Esophagus squamous epithelium (tissue), 4 donors: ENCODE measurements at regions not wholly inside any gene's neighbourhood (a gene's known extent, or its start where the extent isn't known, plus 50 kb on each side); places are given as distances from the start of the nearest gene placed in this dataset.

Source experiments
- POLR2A ChIP-seq, 4 donors: fragments of 450-650 bp; IDR thresholded peaks; one replicate each; pipeline ENCODE4 v1.6.1; 2017; ENCODE audit warnings: antibody characterized with exemption in 4 of 4, mild to moderate bottlenecking in 4 of 4, moderate library complexity in 3 of 4
- TF ChIP-seq, protein P1 (sequence below), 6 experiments: fragments of 450-650 bp in 4 of 6; fragments of 200-600 bp in 2 of 6; sonication (generic) in 2 of 6; IDR thresholded peaks; one replicate each; pipeline ENCODE4 v1.5.1; 2016 to 2019; ENCODE audit warnings: antibody characterized with exemption in 6 of 6, mild to moderate bottlenecking in 4 of 6, moderate library complexity in 4 of 6

DNA sequence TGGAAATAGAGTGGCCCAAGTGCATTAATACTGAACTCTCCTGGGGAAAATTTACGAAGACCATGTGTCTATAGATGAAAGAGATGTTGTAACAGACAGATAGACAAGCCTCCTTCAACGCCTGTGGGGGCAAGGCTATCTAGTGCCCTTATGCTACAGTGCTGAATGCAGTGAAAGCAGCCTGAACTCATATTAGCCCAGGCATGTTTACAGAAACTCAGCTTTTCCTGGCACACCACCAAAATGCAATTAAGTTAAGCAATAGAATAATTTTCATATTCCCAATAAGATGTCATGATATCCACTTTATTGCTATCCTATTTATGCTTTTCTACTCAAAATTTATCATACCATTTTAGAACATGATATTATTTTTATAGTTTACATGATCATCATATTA is 277.0 kb downstream of the DIRAS2 start:
- TF ChIP-seq, protein P1, sequence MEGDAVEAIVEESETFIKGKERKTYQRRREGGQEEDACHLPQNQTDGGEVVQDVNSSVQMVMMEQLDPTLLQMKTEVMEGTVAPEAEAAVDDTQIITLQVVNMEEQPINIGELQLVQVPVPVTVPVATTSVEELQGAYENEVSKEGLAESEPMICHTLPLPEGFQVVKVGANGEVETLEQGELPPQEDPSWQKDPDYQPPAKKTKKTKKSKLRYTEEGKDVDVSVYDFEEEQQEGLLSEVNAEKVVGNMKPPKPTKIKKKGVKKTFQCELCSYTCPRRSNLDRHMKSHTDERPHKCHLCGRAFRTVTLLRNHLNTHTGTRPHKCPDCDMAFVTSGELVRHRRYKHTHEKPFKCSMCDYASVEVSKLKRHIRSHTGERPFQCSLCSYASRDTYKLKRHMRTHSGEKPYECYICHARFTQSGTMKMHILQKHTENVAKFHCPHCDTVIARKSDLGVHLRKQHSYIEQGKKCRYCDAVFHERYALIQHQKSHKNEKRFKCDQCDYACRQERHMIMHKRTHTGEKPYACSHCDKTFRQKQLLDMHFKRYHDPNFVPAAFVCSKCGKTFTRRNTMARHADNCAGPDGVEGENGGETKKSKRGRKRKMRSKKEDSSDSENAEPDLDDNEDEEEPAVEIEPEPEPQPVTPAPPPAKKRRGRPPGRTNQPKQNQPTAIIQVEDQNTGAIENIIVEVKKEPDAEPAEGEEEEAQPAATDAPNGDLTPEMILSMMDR (IDR thresholded peaks at IDR 0.05): no peak
- TF ChIP-seq POLR2A (IDR thresholded peaks at IDR 0.05): no peak
